IMR-90 (cell line): ENCODE measurements at regions not wholly inside any gene's neighbourhood (a gene's known extent, or its start where the extent isn't known, plus 50 kb on each side); places are given as distances from the start of the nearest gene placed in this dataset.

Source experiments
- BHLHE40 ChIP-seq: fragments of 150-350 bp; IDR thresholded peaks from 2 replicates; pipeline ENCODE4 v1.6.1; 2016; ENCODE audit warnings: mild to moderate bottlenecking, low read depth, low read length
- CEBPB ChIP-seq: IDR thresholded peaks from 2 replicates; pipeline ENCODE4 v1.6.1; 2012; ENCODE audit warnings: low read depth, low read length, improper control_type of control experiment
- CHD1 ChIP-seq: IDR thresholded peaks from 2 replicates; pipeline ENCODE4 v1.6.1; 2012; ENCODE audit warnings: low read depth, low read length, improper control_type of control experiment
- CTCF ChIP-seq: conservative IDR thresholded peaks from 2 replicates; pipeline ENCODE4 v1.5.1; 2012; ENCODE audit warnings: mild to moderate bottlenecking, low read depth, low read length, improper control_type of control experiment
- FOS ChIP-seq: fragments of 150-350 bp; IDR thresholded peaks from 2 replicates; pipeline ENCODE4 v1.6.1; 2016; ENCODE audit warnings: low read depth, low read length
- MAZ ChIP-seq: IDR thresholded peaks from 2 replicates; pipeline ENCODE4 v1.6.1; 2012; ENCODE audit warnings: low read depth, mild to moderate bottlenecking, low read length, improper control_type of control experiment, moderate library complexity, borderline replicate concordance
- POLR2A ChIP-seq: IDR thresholded peaks from 2 replicates; pipeline ENCODE4 v1.6.1; 2012; ENCODE audit warnings: mild to moderate bottlenecking, low read depth, low read length
- RAD21 ChIP-seq: IDR thresholded peaks from 2 replicates; pipeline ENCODE4 v1.6.1; 2012; ENCODE audit warnings: low read length, improper control_type of control experiment
- RCOR1 ChIP-seq: IDR thresholded peaks from 2 replicates; pipeline ENCODE4 v1.6.1; 2012; ENCODE audit warnings: mild to moderate bottlenecking, low read length, improper control_type of control experiment; ENCODE audit not compliant: insufficient replicate concordance
- RFX5 ChIP-seq: IDR thresholded peaks from 2 replicates; pipeline ENCODE4 v1.8.0; 2012; ENCODE audit warnings: low read depth, mild to moderate bottlenecking, low read length, moderate library complexity
- SMC3 ChIP-seq: fragments of 150-350 bp; IDR thresholded peaks from 2 replicates; pipeline ENCODE4 v1.6.1; 2016; ENCODE audit warnings: low read depth, mild to moderate bottlenecking, antibody characterized with exemption, low read length, moderate library complexity
- USF2 ChIP-seq: fragments of 150-350 bp; IDR thresholded peaks from 2 replicates; pipeline ENCODE4 v1.6.1; 2017; ENCODE audit warnings: mild to moderate bottlenecking, antibody characterized with exemption, low read length, low read depth

DNA sequence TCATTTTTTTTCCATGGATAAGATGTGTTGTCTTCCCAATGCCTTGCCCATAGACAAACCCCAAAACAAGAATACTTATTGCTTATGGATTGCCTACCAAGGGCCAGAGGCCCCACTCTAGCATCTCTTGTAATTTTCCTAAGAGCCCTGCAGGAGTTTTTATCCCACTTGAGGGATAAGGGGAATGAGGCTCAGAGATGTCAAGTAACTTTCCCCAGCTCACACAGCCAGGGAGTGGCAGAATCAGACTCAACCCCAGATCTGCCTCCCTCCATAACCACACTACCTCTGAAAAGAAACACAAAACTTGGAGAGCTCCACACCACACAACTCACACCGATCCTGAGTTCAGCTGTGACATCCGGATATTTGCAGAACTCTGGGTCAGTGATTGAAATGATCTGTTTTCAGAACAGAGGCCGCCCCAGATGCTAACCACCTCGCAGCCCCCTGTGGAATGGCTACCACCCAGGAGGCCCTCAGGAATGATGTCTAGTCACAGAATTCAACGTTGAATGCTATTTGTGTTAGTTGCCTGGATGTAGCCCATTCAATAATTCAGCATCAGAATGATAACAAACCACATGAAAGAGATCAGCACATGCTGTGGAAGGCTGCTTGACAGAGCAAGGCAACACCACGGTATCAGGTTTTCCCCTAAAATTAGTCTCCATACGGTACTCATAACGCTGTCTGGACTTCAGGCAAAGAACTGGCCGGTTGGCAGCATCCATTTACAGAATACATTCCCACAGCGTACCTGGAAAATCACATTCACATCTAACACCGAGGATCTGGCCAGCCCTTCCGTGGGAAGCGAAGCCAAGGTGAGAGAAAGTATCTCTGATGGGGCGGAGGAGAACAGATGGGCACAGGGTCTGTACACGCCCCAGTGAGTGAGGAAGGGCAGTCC lies 231.9 kb downstream of the TOMM20 start:
- TF ChIP-seq RFX5 = no peak
- TF ChIP-seq CTCF = no peak
- no peak for TF ChIP-seq RCOR1
- no peak for TF ChIP-seq POLR2A
- no peak for TF ChIP-seq CEBPB
- no peak for TF ChIP-seq USF2
- no peak for TF ChIP-seq MAZ
- TF ChIP-seq FOS = no peak
- no peak for TF ChIP-seq SMC3
- peak; percentile 62; the same call in 1 of the 2 replicates for TF ChIP-seq BHLHE40
- no peak for TF ChIP-seq RAD21
- no peak for TF ChIP-seq CHD1
